Activated naive CD4-positive, alpha-beta T cell treated with anti-CD3 and anti-CD28 coated beads, Interleukin-2, amount 10 ng/mL, durations not matched to agents 7 days and 5 days (primary cell): ENCODE measurements at regions not wholly inside any gene's neighbourhood (a gene's known extent, or its start where the extent isn't known, plus 50 kb on each side); places are given as distances from the start of the nearest gene placed in this dataset.

Source experiments
- CTCF ChIA-PET: fragments of 350-600 bp; sonication (Branson Sonifier 250); formaldehyde crosslinking; loops from one replicate; lab custom pipeline; 2021; ENCODE audit warnings: antibody characterized with exemption; lab: Charles Lee
- DNase-seq: peaks from one replicate; pipeline ENCODE4 v3.0.0-alpha.2; 2020
- H3K27ac Mint-ChIP-seq: one replicate; pipeline ENCODE4 v1.8.0; 2021; ENCODE audit warnings: mild to moderate bottlenecking, moderate library complexity, mixed read lengths
- H3K27me3 Mint-ChIP-seq: one replicate; pipeline ENCODE4 v1.8.0; 2021; ENCODE audit warnings: mild to moderate bottlenecking, mixed read lengths
- H3K36me3 Mint-ChIP-seq: one replicate; pipeline ENCODE4 v1.8.0; 2021; ENCODE audit warnings: mixed read lengths
- H3K4me1 Mint-ChIP-seq: one replicate; pipeline ENCODE4 v1.8.0; 2021; ENCODE audit warnings: mixed read lengths
- H3K4me3 Mint-ChIP-seq: one replicate; pipeline ENCODE4 v1.8.0; 2021; ENCODE audit warnings: mild to moderate bottlenecking, moderate library complexity, mixed read lengths
- H3K9me3 Mint-ChIP-seq: one replicate; pipeline ENCODE4 v1.8.0; 2021; ENCODE audit warnings: mixed read lengths

DNA sequence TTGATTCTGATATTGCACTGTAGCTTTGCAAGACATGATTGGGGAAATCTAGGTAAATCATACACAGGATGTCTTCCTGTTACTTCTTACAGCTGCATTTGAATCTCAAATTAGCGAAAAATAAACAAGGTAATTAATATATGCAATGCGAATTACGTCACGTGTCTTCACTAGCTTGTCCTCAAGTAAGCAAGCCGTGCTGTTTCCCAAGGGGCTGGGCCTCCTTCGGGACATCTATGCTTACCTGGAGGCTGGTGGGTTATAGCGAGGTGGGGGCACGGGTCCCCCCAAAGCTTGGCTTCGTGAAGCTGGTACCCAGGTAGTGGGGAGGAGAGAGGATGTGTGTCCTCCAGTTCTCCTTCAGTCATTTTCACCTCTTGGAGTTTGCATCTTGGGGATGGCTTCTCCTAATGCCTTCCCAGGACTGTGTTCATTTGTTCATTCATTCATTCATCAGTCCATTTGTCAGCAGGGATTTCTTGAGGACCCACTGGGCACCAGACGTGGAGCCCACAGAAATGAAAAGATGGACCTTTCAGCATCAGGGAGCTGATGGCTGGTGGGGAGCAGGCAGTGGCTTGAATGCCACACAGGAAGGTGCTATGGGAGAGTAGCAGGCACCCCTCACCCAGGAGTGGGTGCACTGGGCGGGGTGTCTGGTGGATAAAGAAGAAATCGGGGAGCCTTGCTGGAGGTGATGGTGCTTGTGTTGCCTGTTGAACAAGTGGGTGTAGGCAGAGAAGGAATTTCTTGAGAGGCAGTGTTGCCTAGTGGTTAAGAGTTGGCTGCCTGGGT lies 155.1 kb downstream of the GLI2 start:
- Mint-ChIP-seq H3K4me1 (no peaks in the 10 kb centered on the region), H3K27ac (no peak overlapping the region), H3K27me3 (no peaks in the 10 kb centered on the region), H3K36me3 (no peaks in the 10 kb centered on the region), H3K4me3 (no peak overlapping the region), H3K9me3 (no peaks in the 10 kb centered on the region)
- CTCF ChIA-PET, result no interaction called here
- DNase-seq, result no peak

DNA sequence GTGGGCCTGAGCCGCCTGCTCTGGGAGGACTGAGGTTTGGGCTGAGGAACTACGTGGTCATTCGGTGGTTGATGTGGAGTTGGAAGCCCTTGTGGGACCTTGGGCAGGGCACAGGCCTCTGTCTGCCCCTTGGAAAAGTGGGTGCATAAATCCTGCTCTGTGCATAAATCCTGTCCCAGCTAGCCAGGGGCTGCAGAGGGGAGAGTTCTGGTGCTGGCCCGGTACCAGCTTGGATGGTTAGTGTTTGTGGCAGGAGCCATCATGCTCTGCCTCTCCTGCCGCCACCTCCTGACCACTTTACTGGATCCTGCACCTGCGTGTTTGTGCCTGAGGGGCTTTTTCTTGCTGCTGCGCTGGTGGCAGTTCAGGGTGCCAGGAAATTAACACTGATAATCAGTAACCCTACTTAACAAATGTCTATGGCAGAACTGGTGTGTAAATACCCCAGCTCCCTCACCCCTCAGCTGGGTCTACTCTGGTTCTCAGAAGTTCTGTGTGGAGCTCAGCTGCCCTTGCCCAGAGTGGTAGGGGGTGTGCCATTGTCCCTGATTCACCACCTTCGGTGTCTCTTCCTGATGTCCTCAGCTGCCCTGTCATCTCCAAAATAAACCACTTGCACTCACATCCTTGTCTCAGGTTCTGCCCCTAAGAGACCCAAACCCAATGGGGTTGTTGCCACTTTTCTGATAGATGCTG lies 156.8 kb downstream of the GLI2 start:
- no peaks in the 10 kb centered on the region for H3K27me3 Mint-ChIP-seq
- no peak overlapping the region for H3K27ac Mint-ChIP-seq
- H3K9me3 Mint-ChIP-seq, result no peaks in the 10 kb centered on the region
- H3K4me3 Mint-ChIP-seq, result no peak overlapping the region
- no peaks in the 10 kb centered on the region for H3K36me3 Mint-ChIP-seq
- no peak for DNase-seq
- no peaks in the 10 kb centered on the region for H3K4me1 Mint-ChIP-seq
- CTCF ChIA-PET, result no interaction called here

DNA sequence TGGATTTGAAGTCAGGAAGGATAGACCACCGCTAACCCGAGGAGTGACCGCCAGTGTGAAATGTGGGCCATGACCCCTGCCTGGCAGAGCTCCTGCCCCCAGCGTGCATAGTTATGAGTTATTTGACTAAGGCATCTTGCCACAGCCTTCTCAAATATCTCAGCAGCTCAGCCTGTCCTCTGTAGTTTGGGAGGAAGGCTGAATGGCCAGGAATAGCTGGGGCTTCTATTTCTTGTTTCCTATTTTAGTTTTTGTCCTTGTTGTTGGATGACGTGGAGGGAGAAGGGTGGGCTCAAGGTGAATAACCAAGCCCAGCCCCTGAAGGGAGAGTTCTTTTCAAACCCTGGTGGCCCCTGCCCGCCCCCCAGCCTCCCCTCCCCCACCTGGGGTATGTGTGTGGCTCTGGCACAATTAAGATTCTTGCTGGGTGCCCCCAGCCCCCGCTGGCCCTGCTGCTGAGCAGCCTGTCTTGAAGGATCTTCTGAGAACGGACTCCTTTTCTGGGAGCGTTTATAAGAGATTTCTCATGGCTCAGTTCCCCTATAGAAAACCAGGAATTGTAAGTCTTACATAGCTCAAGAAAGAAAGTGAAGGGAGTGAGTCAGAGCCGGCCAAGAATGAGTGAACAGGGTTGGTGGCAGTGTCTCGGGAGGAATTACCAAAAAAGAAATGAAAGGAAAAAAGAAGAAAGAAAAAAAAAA lies 157.4 kb downstream of the GLI2 start:
- CTCF ChIA-PET, result no interaction called here
- H3K27ac Mint-ChIP-seq, result no peak overlapping the region
- H3K27me3 Mint-ChIP-seq, result no peaks in the 10 kb centered on the region
- no peak overlapping the region for H3K4me3 Mint-ChIP-seq
- no peaks in the 10 kb centered on the region for H3K4me1 Mint-ChIP-seq
- no peak for DNase-seq
- H3K9me3 Mint-ChIP-seq, result no peaks in the 10 kb centered on the region
- H3K36me3 Mint-ChIP-seq, result no peaks in the 10 kb centered on the region

DNA sequence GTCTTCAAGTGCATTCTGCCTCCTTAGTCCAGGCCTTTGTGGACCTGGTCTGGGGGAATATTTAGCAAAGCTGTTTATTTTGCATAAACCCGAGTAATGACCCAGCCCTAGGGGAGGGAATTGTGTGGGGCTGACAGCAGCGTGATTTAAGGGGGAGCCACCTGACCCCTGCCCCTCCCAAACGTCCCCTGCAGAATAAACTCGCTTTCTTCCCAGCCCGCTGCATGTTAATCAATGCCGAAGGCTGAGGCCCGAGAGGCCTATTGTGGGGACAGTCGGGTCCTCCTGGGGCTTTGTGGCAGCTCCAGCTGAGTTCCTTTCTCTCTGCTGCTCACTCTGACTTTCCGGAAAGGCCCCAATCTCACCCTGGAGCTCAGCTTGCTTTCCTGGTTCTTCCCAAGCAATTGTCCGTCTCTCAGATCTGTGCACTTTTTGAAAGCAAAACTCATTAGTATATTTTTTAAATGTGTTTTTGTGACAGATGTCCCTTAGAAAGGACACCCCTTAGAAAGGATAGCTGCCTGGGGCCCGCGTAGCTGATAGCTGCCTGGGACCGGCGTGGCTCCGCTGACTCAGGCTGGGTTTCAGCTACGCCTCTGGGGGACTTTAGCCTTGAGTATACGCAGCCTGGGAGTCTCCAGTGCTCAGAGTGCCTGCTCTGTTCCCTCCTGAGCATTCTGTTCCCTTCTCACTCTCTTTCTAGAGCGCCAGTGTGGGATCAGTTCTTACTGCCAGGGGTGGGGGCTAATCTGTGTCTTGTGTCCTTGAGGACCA lies 158.3 kb downstream of the GLI2 start:
- no peaks in the 10 kb centered on the region for H3K27me3 Mint-ChIP-seq
- H3K27ac Mint-ChIP-seq, result no peak overlapping the region
- no peak for DNase-seq
- CTCF ChIA-PET, result no interaction called here
- H3K36me3 Mint-ChIP-seq, result no peaks in the 10 kb centered on the region
- H3K4me3 Mint-ChIP-seq, result no peak overlapping the region
- H3K4me1 Mint-ChIP-seq, result no peaks in the 10 kb centered on the region
- no peaks in the 10 kb centered on the region for H3K9me3 Mint-ChIP-seq

DNA sequence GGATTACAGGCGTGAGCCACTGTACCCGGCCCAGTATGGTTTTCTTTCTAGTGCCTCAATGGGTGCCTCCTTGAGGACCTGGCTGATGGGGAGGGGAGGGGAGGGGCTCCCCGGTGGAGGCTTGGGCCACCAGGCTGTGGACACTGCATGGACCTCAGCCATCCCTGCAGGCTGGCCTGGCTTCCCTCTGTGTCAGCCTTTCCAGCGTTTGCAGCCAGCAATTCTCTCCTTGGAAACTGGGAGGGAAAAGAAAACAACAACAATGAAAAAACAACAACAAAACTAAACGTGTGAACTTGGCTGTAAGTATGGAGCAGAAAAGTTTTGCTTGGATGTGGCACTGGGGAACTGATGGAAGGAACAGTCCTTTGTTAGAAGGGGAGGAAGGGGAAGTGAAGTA lies 159.3 kb downstream of the GLI2 start:
- CTCF ChIA-PET, result no interaction called here
- H3K27me3 Mint-ChIP-seq, result no peaks in the 10 kb centered on the region
- DNase-seq, result no peak
- no peaks in the 10 kb centered on the region for H3K4me1 Mint-ChIP-seq
- H3K4me3 Mint-ChIP-seq, result no peak overlapping the region
- no peak overlapping the region for H3K27ac Mint-ChIP-seq
- no peaks in the 10 kb centered on the region for H3K9me3 Mint-ChIP-seq
- no peaks in the 10 kb centered on the region for H3K36me3 Mint-ChIP-seq

DNA sequence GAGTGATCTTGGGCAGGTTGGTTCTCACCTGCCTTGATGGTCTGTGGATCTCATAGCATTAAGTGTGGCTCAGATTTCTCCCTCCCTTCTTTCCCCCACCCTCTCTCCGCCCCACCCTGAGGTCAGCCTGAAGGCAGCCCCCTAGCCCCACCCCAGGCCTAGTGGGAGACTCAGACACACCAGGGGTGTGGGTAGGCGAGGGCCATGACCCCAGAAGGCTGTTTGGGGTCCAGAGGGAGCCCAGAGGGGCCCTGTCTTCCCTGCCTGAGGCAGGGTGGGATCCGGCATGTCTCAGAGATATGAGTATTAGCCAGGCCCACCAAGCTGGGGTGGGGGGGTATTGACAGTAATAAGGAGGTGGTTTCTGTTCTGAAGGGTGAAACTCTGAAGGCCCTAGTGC lies 160.5 kb downstream of the GLI2 start:
- no peak overlapping the region for H3K27ac Mint-ChIP-seq

DNA sequence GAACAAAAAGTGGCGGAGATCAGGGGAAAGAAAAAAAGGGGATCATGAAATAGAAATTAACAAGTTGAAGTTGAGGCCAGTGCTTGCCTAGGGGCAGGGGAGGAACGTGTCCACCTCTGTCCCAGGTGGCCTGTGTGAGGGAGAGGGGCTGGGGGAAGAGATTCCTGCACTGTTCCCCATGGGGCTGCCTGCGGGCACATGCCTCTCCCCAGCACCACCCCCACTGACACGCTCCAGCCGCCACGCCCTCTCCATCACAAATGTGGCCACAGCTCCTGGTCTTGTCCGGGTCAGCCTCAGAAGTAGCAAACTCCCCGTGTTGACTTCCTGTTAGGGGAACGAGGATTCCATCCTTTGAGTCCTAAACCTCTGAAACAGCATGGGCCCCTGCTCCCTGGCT lies 161.2 kb downstream of the GLI2 start:
- Mint-ChIP-seq H3K27me3 (peaks cover 3% of the 10 kb centered on the region), H3K4me1 (no peaks in the 10 kb centered on the region), H3K36me3 (no peaks in the 10 kb centered on the region), H3K9me3 (no peaks in the 10 kb centered on the region), H3K27ac (no peak overlapping the region), H3K4me3 (no peak overlapping the region)
- no peak for DNase-seq
- CTCF ChIA-PET, result no interaction called here

More for the DNA sequence above, 160.5 kb downstream of the GLI2 start:
- Mint-ChIP-seq H3K27me3 (peaks cover 3% of the 10 kb centered on the region), H3K4me1 (no peaks in the 10 kb centered on the region), H3K4me3 (no peak overlapping the region), H3K9me3 (no peaks in the 10 kb centered on the region), H3K36me3 (no peaks in the 10 kb centered on the region)
- CTCF ChIA-PET, result no interaction called here
- no peak for DNase-seq

DNA sequence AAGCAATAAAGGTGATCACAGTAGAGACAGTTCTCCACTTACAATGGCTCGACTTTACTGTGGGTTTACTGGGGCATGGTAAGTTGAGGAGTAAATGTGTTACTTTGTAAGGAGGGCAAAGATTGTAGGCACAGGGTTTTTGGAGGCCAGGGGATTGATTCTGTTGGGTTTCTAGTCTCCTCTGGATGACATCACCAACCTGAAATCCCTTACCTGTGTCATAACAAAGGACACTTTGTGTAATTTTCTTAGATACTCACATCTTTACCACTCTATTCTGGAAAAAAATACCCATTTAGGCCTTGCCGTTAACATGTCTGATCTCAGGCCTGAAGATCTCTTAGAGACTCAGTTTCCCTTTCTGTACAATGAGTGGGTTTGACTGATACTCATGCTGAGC lies 161.7 kb downstream of the GLI2 start:
- Mint-ChIP-seq H3K27me3 (peaks cover 3% of the 10 kb centered on the region), H3K4me1 (no peaks in the 10 kb centered on the region), H3K36me3 (no peaks in the 10 kb centered on the region), H3K27ac (no peak overlapping the region), H3K9me3 (no peaks in the 10 kb centered on the region), H3K4me3 (no peak overlapping the region)
- no peak for DNase-seq
- CTCF ChIA-PET, result no interaction called here

DNA sequence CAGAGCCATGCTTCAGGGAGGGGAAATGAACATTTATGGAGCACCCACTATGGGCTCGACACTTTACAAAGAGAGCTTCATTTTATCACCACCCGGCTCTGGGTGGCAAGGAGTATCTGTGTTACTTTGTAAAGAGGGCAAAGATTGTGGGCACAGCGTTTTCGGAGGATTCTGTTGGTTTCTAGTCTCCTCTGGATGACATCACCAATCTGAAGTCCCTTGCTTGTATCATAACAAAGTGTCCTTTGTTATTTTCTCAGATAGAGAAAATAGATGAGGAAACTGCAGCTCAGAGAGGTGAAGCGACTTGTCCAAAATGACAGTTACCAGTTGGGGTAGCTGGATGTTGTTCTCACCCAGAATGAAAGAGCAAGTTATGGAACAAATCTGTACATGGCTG lies 162.8 kb downstream of the GLI2 start:
- no peak for DNase-seq
- no peak overlapping the region for H3K4me3 Mint-ChIP-seq
- CTCF ChIA-PET, result interaction anchor here (0.8 kb wide), 1 partner anchor 457 kb away, joined by 3 read pairs; no protein-coding TSS in a partner anchor
- no peak overlapping the region for H3K27ac Mint-ChIP-seq
- H3K9me3 Mint-ChIP-seq, result no peaks in the 10 kb centered on the region
- H3K27me3 Mint-ChIP-seq, result peaks cover 4% of the 10 kb centered on the region
- no peaks in the 10 kb centered on the region for H3K4me1 Mint-ChIP-seq
- no peaks in the 10 kb centered on the region for H3K36me3 Mint-ChIP-seq

DNA sequence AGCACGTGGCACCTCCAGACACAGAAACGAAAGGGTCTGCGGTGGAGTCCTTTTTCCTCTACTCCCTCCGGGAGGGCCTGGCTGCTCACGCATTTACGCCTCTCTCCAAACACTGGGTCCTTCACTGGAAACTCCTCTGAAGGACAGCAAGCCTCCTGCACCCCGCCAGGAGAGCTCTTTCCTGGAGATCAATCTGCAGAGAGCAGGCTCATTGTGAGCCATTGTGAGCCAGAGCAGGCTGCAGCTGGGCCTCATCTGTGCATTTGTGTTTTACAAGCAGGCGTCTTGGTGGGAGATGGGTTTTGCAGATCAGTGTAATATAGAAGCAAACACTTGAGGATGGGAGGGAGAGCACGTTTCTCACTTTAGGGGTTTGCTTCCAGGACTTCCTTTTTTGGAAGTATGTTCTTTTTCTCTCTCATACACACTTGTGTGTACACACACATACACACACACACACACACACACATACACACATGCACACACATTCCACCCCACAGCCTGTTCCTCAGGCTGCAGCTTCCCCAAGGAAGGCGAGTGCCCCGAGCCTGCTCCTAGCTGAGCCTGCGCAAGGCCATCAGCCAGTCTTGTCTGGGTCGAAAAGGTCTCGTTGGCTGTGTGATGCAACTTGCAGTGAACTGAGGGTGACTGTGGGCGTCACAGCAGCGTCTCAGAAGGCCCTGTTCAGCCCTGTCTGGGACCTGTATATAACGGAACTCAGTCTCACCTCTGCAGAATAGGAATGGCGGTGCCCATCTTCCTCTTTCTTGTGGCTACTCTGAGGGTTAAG lies 163.5 kb downstream of the GLI2 start:
- Mint-ChIP-seq H3K36me3 (no peaks in the 10 kb centered on the region), H3K4me1 (no peaks in the 10 kb centered on the region), H3K9me3 (no peaks in the 10 kb centered on the region), H3K27me3 (peaks cover 8% of the 10 kb centered on the region), H3K4me3 (no peak overlapping the region), H3K27ac (no peak overlapping the region)
- CTCF ChIA-PET, result interaction anchor here (0.8 kb wide), 1 partner anchor 457 kb away, joined by 3 read pairs; no protein-coding TSS in a partner anchor
- DNase-seq, result no peak

DNA sequence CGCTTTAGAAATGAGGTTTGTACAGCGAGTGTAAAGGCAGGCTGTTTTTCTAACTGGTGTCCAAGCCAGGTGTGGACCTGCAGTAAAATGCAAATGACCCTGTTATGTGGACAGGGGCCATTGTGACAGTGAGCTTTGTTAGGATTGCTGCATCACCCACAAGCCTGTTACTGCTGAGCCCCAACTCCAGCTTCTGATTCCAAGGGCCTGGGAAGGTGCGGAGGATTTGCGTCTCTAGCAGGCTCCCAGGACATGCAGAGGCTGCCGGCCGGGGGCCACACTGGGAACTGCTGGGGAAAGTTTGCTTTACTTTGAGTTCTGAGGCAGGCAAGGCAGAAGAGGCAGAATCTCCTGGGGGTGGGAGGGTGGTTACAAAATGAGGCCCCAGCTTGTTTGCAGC lies 164.1 kb downstream of the GLI2 start:
- no peak overlapping the region for H3K4me3 Mint-ChIP-seq
- H3K4me1 Mint-ChIP-seq, result no peaks in the 10 kb centered on the region
- H3K27ac Mint-ChIP-seq, result no peak overlapping the region
- CTCF ChIA-PET, result no interaction called here
- no peaks in the 10 kb centered on the region for H3K9me3 Mint-ChIP-seq
- DNase-seq, result no peak
- H3K36me3 Mint-ChIP-seq, result no peaks in the 10 kb centered on the region
- H3K27me3 Mint-ChIP-seq, result peaks cover 8% of the 10 kb centered on the region

DNA sequence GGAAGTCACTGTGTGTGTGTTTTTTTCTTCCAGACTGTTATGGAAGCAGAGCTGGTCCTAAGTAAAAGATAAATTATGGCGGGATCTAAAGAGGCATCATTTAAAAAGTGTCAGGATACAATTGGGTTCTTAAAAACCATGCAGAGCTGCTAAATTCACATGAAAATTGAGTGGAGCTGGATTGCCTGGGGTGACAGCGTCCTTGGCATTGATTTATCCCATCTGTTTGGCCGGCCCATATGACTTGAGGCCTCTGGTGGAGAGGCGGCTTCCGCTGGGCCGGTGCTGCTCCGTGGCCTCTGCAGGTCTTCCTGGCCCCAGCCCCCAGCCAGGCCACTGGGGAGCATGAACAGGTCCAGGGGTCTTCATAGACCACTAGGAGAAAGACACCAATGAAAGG lies 165.5 kb downstream of the GLI2 start:
- no peak overlapping the region for H3K27ac Mint-ChIP-seq

DNA sequence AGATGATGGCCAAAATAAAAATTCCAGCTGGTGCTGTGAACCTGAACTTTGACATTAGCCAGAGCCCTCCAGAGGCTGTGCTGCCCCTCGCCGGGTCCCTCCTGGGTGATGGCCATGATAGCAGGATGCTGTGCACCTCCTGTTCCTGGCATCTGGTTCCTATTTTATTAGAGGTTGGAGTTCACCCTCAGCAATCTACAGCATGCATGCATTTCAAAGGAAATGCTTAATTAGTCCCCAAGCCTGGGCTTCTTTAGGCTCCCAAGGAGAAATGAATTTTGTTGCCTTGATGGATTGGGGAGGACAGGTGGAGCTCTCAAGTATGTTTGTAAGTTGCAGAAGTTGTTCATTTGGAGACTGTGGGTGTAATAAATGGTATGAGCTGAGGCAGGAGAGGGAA lies 166.9 kb downstream of the GLI2 start:
- CTCF ChIA-PET, result no interaction called here
- H3K4me3 Mint-ChIP-seq, result no peak overlapping the region
- no peaks in the 10 kb centered on the region for H3K36me3 Mint-ChIP-seq
- H3K9me3 Mint-ChIP-seq, result no peaks in the 10 kb centered on the region
- H3K27ac Mint-ChIP-seq, result no peak overlapping the region
- DNase-seq, result no peak
- peaks cover 8% of the 10 kb centered on the region for H3K27me3 Mint-ChIP-seq
- H3K4me1 Mint-ChIP-seq, result no peaks in the 10 kb centered on the region

More for the DNA sequence above, 165.5 kb downstream of the GLI2 start:
- no peaks in the 10 kb centered on the region for H3K9me3 Mint-ChIP-seq
- CTCF ChIA-PET, result no interaction called here
- DNase-seq, result no peak
- peaks cover 8% of the 10 kb centered on the region for H3K27me3 Mint-ChIP-seq
- H3K4me3 Mint-ChIP-seq, result no peak overlapping the region
- no peaks in the 10 kb centered on the region for H3K36me3 Mint-ChIP-seq
- H3K4me1 Mint-ChIP-seq, result no peaks in the 10 kb centered on the region
